ENCODE measurements at regions not wholly inside any gene's neighbourhood (a gene's known extent, or its start where the extent isn't known, plus 50 kb on each side); places are given as distances from the start of the nearest gene placed in this dataset.

- TF ChIP-seq POLR2A (IDR thresholded peaks at IDR 0.05; ENCODE audit: low read depth, low read length) = no peak
- no peak for TF ChIP-seq POLR2AphosphoS5 (IDR thresholded peaks at IDR 0.05; ENCODE audit: low read depth, low read length)
Measured at GRCh38 chr20:6841128-6841527, 73.6 kb downstream of the BMP2 start.

All from GM12891 (cell line).